Right lobe of liver (tissue), 4 donors: ENCODE measurements at regions not wholly inside any gene's neighbourhood (a gene's known extent, or its start where the extent isn't known, plus 50 kb on each side); places are given as distances from the start of the nearest gene placed in this dataset.

ENCODE experiments used
- POLR2A ChIP-seq: fragments of 450-650 bp; IDR thresholded peaks from one replicate; pipeline ENCODE4 v1.6.1; 2017; ENCODE audit warnings: antibody characterized with exemption, mild to moderate bottlenecking
- TF ChIP-seq, protein P1 (sequence below), 4 donors: fragments of 200-600 bp in 3 of 4; fragments of 450-650 bp in 1 of 4; IDR thresholded peaks; one replicate each; pipeline versions ENCODE4 v1.5.1 to v1.8.0; 2016 to 2022; ENCODE audit warnings: antibody characterized with exemption in 4 of 4, mild to moderate bottlenecking in 2 of 4
- donor health status: DM: no; HTN: no; CAD: no.
- donor health status: DM: no; HTN: no; CAD: no.
- donor health status: DM: no; HTN: yes; CAD: no.

DNA sequence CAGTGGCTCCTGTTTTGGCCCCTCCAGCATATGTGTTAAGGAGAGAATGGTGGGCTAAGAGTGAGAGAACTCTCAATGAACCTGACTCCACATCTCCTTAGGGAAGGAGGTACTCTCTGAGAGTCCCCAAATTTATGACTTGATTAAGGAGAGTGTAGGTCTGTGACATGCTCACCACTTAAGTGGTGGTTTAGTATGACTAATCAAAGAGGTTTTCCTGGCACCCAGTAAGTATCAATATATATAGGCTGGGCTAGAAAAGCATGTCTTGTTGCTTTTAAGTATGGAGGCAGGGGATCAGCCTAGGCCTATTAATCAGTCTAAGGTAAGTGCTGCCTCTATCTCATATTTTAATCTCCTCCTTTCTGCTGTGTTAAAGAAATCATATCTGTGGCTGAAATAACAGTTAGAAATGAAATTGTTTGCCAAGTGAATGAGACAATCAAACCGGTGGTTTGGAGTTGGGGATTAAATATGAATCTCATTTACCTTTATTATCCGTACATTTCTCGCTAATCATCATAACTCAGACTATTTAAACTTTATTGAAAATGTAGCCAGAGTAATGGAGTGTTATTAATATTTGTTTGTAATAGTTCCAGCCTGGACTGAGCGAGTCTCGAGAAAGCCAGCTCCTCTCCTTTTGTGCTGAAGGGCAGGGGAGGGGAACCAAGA is 107.7 kb upstream of the MEIS1 start:
- TF ChIP-seq, protein P1, sequence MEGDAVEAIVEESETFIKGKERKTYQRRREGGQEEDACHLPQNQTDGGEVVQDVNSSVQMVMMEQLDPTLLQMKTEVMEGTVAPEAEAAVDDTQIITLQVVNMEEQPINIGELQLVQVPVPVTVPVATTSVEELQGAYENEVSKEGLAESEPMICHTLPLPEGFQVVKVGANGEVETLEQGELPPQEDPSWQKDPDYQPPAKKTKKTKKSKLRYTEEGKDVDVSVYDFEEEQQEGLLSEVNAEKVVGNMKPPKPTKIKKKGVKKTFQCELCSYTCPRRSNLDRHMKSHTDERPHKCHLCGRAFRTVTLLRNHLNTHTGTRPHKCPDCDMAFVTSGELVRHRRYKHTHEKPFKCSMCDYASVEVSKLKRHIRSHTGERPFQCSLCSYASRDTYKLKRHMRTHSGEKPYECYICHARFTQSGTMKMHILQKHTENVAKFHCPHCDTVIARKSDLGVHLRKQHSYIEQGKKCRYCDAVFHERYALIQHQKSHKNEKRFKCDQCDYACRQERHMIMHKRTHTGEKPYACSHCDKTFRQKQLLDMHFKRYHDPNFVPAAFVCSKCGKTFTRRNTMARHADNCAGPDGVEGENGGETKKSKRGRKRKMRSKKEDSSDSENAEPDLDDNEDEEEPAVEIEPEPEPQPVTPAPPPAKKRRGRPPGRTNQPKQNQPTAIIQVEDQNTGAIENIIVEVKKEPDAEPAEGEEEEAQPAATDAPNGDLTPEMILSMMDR (IDR thresholded peaks at IDR 0.05), result no peak
- TF ChIP-seq POLR2A, result no peak
